ENCODE measurements at regions not wholly inside any gene's neighbourhood (a gene's known extent, or its start where the extent isn't known, plus 50 kb on each side); places are given as distances from the start of the nearest gene placed in this dataset.
"Not testable (repeated sequence)": the region's sequence is repeated elsewhere in the genome, so short reads cannot be mapped to it uniquely, and the experiment has no call there.

DNA sequence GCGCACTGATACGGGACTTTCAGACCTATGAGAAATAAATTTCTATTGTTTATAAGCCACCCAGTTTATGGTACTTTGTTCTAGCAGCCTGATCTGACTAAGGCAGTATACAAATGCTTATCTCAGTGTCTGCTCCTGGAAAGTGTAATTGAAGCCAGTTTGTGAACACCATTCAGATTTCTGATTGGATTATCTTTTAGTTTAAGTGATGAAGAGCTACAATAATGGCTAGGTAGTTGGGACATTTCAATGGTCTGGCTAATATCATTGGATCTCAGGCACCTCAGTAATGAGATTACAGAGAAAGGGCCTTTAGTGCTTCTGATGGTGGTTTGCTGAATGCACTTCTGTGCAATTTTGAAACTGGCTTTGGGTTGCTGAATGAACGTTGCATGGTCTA is 133.5 kb downstream of the PSAT1 start:
- Mint-ChIP-seq H3K9me3 (peaks cover 5 to 16% (median 12%) of the 10 kb centered on the region in 3 donors), H3K27ac (no peak overlapping the region), H3K27me3 (peaks cover 10 to 13% of the 10 kb centered on the region in 2 donors), H3K4me3 (no peak overlapping the region), H3K36me3 (peaks cover 4% of the 10 kb centered on the region), H3K4me1 (peaks cover 0 to 2% (median 0%) of the 10 kb centered on the region in 3 donors)
- H3K9me3 ChIP-seq, result no peaks in the 10 kb centered on the region
- DNase-seq (no peak), ATAC-seq (replicated peaks in 1 of 4) (no peak)
- H3K4me3 ChIP-seq (ENCODE audit: control insufficient read depth in 1 of 2, extremely low read depth in 1 of 2, low read length in 1 of 2), result no peak overlapping the region
- no peaks in the 10 kb centered on the region for H3K36me3 ChIP-seq (ENCODE audit: control insufficient read depth in 2 of 2, extremely low read depth in 1 of 2, insufficient read depth in 1 of 2, low read length in 1 of 2)
- peaks cover 0 to 2% of the 10 kb centered on the region in 2 experiments for H3K27me3 ChIP-seq (replicated peaks in 1 of 2; ENCODE audit: control insufficient read depth in 2 of 2, extremely low read depth in 1 of 2, insufficient read depth in 2 of 2, low read length in 1 of 2)
- CTCF ChIA-PET, result no interaction called here
- no CpG with 5 or more reads among the region's 3 CpGs for WGBS (ENCODE audit: insufficient coverage)
- no peaks in the 10 kb centered on the region for H3K4me1 ChIP-seq (ENCODE audit: control insufficient read depth in 1 of 2, extremely low read depth in 1 of 2, insufficient read depth in 2 of 2, low read length in 2 of 2)
- H3K27ac ChIP-seq (ENCODE audit: low read length), result no peak overlapping the region
- POLR2A ChIA-PET, result no interaction called here

DNA sequence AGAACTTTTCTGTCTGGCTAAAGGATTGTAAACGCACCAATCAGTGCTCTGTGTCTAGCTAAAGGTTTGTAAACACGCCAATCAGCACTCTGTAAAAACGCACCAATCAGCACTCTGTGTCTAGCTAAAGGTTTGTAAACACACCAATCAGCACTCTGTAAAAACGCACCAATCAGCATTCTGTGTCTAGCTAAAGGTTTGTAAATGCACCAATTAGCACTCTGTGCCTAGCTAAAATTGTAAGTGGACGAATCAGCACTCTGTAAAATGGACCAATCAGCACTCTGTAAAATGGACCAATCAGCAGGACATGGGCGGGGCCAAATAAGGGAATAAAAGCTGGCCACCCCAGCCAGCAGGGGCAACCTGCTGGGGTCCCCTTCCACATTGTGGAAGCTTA is 134.1 kb downstream of the PSAT1 start:
- H3K27ac ChIP-seq (ENCODE audit: low read length); DNase-seq; H3K4me3 ChIP-seq (ENCODE audit: control insufficient read depth in 1 of 2, extremely low read depth in 1 of 2, low read length in 1 of 2); ATAC-seq (replicated peaks in 1 of 4); H3K36me3 Mint-ChIP-seq; H3K27me3 ChIP-seq (replicated peaks in 1 of 2; ENCODE audit: control insufficient read depth in 2 of 2, extremely low read depth in 1 of 2, insufficient read depth in 2 of 2, low read length in 1 of 2); H3K27ac Mint-ChIP-seq; H3K4me3 Mint-ChIP-seq; CTCF ChIA-PET; H3K9me3 ChIP-seq; H3K4me1 Mint-ChIP-seq; H3K4me1 ChIP-seq (ENCODE audit: control insufficient read depth in 1 of 2, extremely low read depth in 1 of 2, insufficient read depth in 2 of 2, low read length in 2 of 2); POLR2A ChIA-PET; H3K36me3 ChIP-seq (ENCODE audit: control insufficient read depth in 2 of 2, extremely low read depth in 1 of 2, insufficient read depth in 1 of 2, low read length in 1 of 2): not testable (repeated sequence)
- Mint-ChIP-seq H3K9me3 (peaks cover 5 to 16% (median 12%) of the 10 kb centered on the region in 3 donors), H3K27me3 (peaks cover 10 to 13% of the 10 kb centered on the region in 2 donors)
- WGBS (ENCODE audit: insufficient coverage), result 71% methylated on average over 1 of the region's 6 CpGs

DNA sequence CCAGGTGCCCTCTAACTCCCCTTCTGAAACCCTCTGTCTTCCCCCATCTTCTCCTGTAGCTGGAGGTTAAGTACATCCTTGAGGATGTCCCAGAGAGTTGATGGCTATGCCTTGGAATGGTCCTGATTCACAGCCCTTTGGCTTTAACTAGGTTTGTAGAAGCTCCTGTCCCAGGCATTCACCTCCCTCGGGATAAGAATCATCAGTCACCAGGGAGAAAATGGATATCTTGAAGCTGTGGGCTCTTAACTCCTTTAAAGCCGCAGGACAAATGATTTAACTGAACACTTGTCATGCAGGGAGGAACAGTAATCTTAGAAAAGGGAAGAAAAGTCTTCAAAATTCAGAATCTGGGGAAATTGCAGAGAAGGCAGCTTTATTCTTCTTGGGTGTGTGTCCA is 139.9 kb downstream of the PSAT1 start:
- CTCF ChIA-PET, result interaction anchor here (0.5 to 0.9 kb wide), 2 partner anchors 29 to 84 kb away, joined by 3 to 4 read pairs; no protein-coding TSS in a partner anchor
- peaks cover 22 to 23% of the 10 kb centered on the region in 2 donors for H3K27me3 Mint-ChIP-seq

DNA sequence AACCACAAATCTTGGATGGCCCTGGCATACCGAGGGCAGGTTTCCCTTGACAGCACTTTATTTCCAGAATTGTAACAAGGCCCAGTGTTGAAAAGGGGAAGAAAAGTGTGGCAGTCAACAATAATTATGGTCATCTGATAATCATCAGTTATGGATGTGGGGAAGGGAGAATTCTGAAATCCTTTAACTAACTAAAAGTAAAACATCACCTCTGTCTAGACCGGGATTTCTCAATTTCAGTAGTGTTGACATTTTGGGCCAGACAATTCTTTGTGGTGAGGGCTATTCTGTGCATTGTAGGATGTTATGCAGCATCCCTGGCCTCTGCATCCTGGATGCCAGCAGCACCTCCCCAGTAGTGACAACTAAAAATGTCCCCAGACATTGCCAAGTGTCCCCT is 140.4 kb downstream of the PSAT1 start:
- Mint-ChIP-seq H3K27ac (no peak overlapping the region), H3K4me3 (no peak overlapping the region), H3K27me3 (peaks cover 21 to 23% of the 10 kb centered on the region in 2 donors), H3K9me3 (no peaks in the 10 kb centered on the region), H3K4me1 (peaks cover 5 to 9% (median 6%) of the 10 kb centered on the region in 3 donors), H3K36me3 (no peaks in the 10 kb centered on the region)
- POLR2A ChIA-PET, result no interaction called here
- Histone ChIP-seq H3K36me3 (ENCODE audit: control insufficient read depth in 2 of 2, extremely low read depth in 1 of 2, insufficient read depth in 1 of 2, low read length in 1 of 2) (no peaks in the 10 kb centered on the region), H3K9me3 (no peaks in the 10 kb centered on the region), H3K27me3 (replicated peaks in 1 of 2; ENCODE audit: control insufficient read depth in 2 of 2, extremely low read depth in 1 of 2, insufficient read depth in 2 of 2, low read length in 1 of 2) (peaks cover 0 to 19% of the 10 kb centered on the region in 2 experiments), H3K27ac (ENCODE audit: low read length) (no peak overlapping the region), H3K4me3 (ENCODE audit: control insufficient read depth in 1 of 2, extremely low read depth in 1 of 2, low read length in 1 of 2) (no peak overlapping the region), H3K4me1 (ENCODE audit: control insufficient read depth in 1 of 2, extremely low read depth in 1 of 2, insufficient read depth in 2 of 2, low read length in 2 of 2) (peaks cover 0 to 5% of the 10 kb centered on the region in 2 experiments)
- CTCF ChIA-PET, result no interaction called here
- ATAC-seq (replicated peaks in 1 of 4) (no peak), DNase-seq (no peak)
- WGBS (ENCODE audit: insufficient coverage), result no CpG with 5 or more reads among the region's 2 CpGs

More for the DNA sequence above, 139.9 kb downstream of the PSAT1 start:
- no peaks in the 10 kb centered on the region for H3K36me3 Mint-ChIP-seq
- no peaks in the 10 kb centered on the region for H3K36me3 ChIP-seq (ENCODE audit: control insufficient read depth in 2 of 2, extremely low read depth in 1 of 2, insufficient read depth in 1 of 2, low read length in 1 of 2)
- no peak overlapping the region for H3K4me3 Mint-ChIP-seq
- ATAC-seq (replicated peaks in 1 of 4) (no peak), DNase-seq (no peak)
- 75% methylated on average over 1 of the region's 2 CpGs for WGBS (ENCODE audit: insufficient coverage)
- H3K4me1 Mint-ChIP-seq, result peaks cover 5 to 9% (median 6%) of the 10 kb centered on the region in 3 donors
- no peak overlapping the region for H3K27ac Mint-ChIP-seq
- peaks cover 0 to 19% of the 10 kb centered on the region in 2 experiments for H3K27me3 ChIP-seq (replicated peaks in 1 of 2; ENCODE audit: control insufficient read depth in 2 of 2, extremely low read depth in 1 of 2, insufficient read depth in 2 of 2, low read length in 1 of 2)
- POLR2A ChIA-PET, result no interaction called here
- H3K27ac ChIP-seq (ENCODE audit: low read length), result no peak overlapping the region
- peaks cover 0 to 5% of the 10 kb centered on the region in 2 experiments for H3K4me1 ChIP-seq (ENCODE audit: control insufficient read depth in 1 of 2, extremely low read depth in 1 of 2, insufficient read depth in 2 of 2, low read length in 2 of 2)
- peaks cover 0 to 2% (median 0%) of the 10 kb centered on the region in 3 donors for H3K9me3 Mint-ChIP-seq
- no peak overlapping the region for H3K4me3 ChIP-seq (ENCODE audit: control insufficient read depth in 1 of 2, extremely low read depth in 1 of 2, low read length in 1 of 2)
- no peaks in the 10 kb centered on the region for H3K9me3 ChIP-seq

DNA sequence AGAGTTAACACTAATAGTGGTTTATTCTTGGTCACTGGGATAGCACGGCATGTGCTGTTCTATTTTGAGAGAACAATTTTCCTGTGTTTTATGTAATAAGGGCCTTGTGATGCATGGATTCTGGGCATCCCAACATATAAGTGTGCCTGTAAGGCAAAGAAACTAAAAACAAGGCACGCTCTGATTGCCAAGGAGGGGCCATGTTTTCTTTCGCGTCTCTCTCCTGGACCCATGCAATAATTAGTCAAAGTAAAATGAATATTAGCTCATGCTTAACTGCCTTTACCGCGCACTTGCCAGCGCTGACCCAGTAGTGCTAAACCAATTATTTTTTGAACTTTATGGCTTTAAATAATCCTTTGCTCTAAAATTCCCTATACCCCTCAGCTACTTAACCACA is 140.9 kb downstream of the PSAT1 start:
- Histone ChIP-seq H3K9me3 (no peaks in the 10 kb centered on the region), H3K27ac (ENCODE audit: low read length) (no peak overlapping the region), H3K36me3 (ENCODE audit: control insufficient read depth in 2 of 2, extremely low read depth in 1 of 2, insufficient read depth in 1 of 2, low read length in 1 of 2) (no peaks in the 10 kb centered on the region), H3K4me3 (ENCODE audit: control insufficient read depth in 1 of 2, extremely low read depth in 1 of 2, low read length in 1 of 2) (no peak overlapping the region), H3K27me3 (replicated peaks in 1 of 2; ENCODE audit: control insufficient read depth in 2 of 2, extremely low read depth in 1 of 2, insufficient read depth in 2 of 2, low read length in 1 of 2) (peaks cover 0 to 19% of the 10 kb centered on the region in 2 experiments), H3K4me1 (ENCODE audit: control insufficient read depth in 1 of 2, extremely low read depth in 1 of 2, insufficient read depth in 2 of 2, low read length in 2 of 2) (peaks cover 0 to 5% of the 10 kb centered on the region in 2 experiments)
- Mint-ChIP-seq H3K27ac (no peak overlapping the region), H3K9me3 (no peaks in the 10 kb centered on the region), H3K4me1 (peaks cover 5 to 9% (median 6%) of the 10 kb centered on the region in 3 donors), H3K4me3 (no peak overlapping the region), H3K36me3 (no peaks in the 10 kb centered on the region), H3K27me3 (peaks cover 21 to 23% of the 10 kb centered on the region in 2 donors)
- 100% methylated on average over 2 of the region's 7 CpGs for WGBS (ENCODE audit: insufficient coverage)
- POLR2A ChIA-PET, result no interaction called here
- CTCF ChIA-PET, result interaction anchor here in 1 of 2 donors (1.0 kb wide), 1 partner anchor 25 kb away, joined by 3 read pairs; no protein-coding TSS in a partner anchor
- no peak for ATAC-seq (replicated peaks in 1 of 4)
- DNase-seq, result no peak

DNA sequence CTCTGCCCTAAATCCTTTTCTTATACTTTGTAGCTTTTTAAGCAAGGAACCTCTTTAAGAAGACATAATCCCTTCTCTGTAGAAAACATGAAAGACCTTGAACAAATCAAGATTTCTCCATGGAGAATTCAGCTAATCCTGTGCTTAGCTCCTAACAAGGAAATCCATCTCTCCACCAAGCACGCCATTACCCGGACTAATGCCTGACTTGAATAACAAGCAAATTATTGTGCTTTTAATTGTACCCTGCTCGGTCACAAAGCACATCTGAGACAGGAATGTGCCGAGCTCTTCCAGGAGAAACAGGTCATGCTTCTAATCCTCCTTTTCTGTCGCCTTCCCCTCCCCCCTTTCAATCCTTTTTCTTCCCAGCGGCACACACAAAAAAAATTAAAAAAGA is 141.3 kb downstream of the PSAT1 start:
- H3K36me3 ChIP-seq (ENCODE audit: control insufficient read depth in 2 of 2, extremely low read depth in 1 of 2, insufficient read depth in 1 of 2, low read length in 1 of 2), result no peaks in the 10 kb centered on the region
- no peaks in the 10 kb centered on the region for H3K9me3 Mint-ChIP-seq
- H3K27ac Mint-ChIP-seq, result no peak overlapping the region
- no peaks in the 10 kb centered on the region for H3K36me3 Mint-ChIP-seq
- 86% methylated on average over 4 of the region's 6 CpGs for WGBS (ENCODE audit: insufficient coverage)
- no peak overlapping the region for H3K4me3 ChIP-seq (ENCODE audit: control insufficient read depth in 1 of 2, extremely low read depth in 1 of 2, low read length in 1 of 2)
- H3K27ac ChIP-seq (ENCODE audit: low read length), result no peak overlapping the region
- no peak overlapping the region for H3K4me3 Mint-ChIP-seq
- ATAC-seq (replicated peaks in 1 of 4), result no peak
- peaks cover 0 to 5% of the 10 kb centered on the region in 2 experiments for H3K4me1 ChIP-seq (ENCODE audit: control insufficient read depth in 1 of 2, extremely low read depth in 1 of 2, insufficient read depth in 2 of 2, low read length in 2 of 2)
- CTCF ChIA-PET, result interaction anchor here (0.6 to 1.0 kb wide), 3 partner anchors 23 to 657 kb away, joined by 3 to 4 read pairs (median 3); no protein-coding TSS in a partner anchor
- H3K4me1 Mint-ChIP-seq, result peaks cover 5 to 9% (median 6%) of the 10 kb centered on the region in 3 donors
- no peak for DNase-seq
- POLR2A ChIA-PET, result no interaction called here
- H3K9me3 ChIP-seq, result no peaks in the 10 kb centered on the region
- H3K27me3 ChIP-seq (replicated peaks in 1 of 2; ENCODE audit: control insufficient read depth in 2 of 2, extremely low read depth in 1 of 2, insufficient read depth in 2 of 2, low read length in 1 of 2), result peaks cover 0 to 19% of the 10 kb centered on the region in 2 experiments
- peaks cover 21 to 23% of the 10 kb centered on the region in 2 donors for H3K27me3 Mint-ChIP-seq

All from T-cell (primary cell).